ENCODE measurements at regions not wholly inside any gene's neighbourhood (a gene's known extent, or its start where the extent isn't known, plus 50 kb on each side); places are given as distances from the start of the nearest gene placed in this dataset.

- TF ChIP-seq POLR2AphosphoS5 (IDR thresholded peaks at IDR 0.05) (no peak), CTCF (IDR thresholded peaks at IDR 0.05) (no peak)
These were observed 307.2 kb upstream of the MYOCD start for GRCh38 chr17:12358477-12358876.
